SK-N-SH treated with all-trans-retinoic acid at 6 μM for 48 hours (cell line): ENCODE measurements at regions not wholly inside any gene's neighbourhood (a gene's known extent, or its start where the extent isn't known, plus 50 kb on each side); places are given as distances from the start of the nearest gene placed in this dataset.

Experiments used
- ATAC-seq: fragments of 200-7000 bp; cut with Tn5 transposase; 3 replicates; pipeline ENCODE4 v1.9.1; 2020; ENCODE audit warnings: mild to moderate bottlenecking, moderate library complexity
- ARNTL ChIP-seq: fragments of 450-650 bp; formaldehyde crosslinking; IDR thresholded peaks from 2 replicates; pipeline ENCODE4 v1.5.0; 2020; ENCODE audit warnings: low read depth, mild to moderate bottlenecking, moderate library complexity, borderline replicate concordance
- BACH2 ChIP-seq: fragments of 250-450 bp; sonication (Bioruptor Pico); IDR thresholded peaks from 2 replicates; pipeline ENCODE4 v1.9.0; 2021; ENCODE audit warnings: mild to moderate bottlenecking, borderline replicate concordance
- CREB5 ChIP-seq: fragments of 250-450 bp; sonication (Bioruptor Pico); IDR thresholded peaks from 2 replicates; pipeline ENCODE4 v1.5.1; 2020; ENCODE audit warnings: low read depth, mild to moderate bottlenecking, moderate library complexity
- CSDC2 ChIP-seq: fragments of 250-450 bp; sonication (Bioruptor Pico); IDR thresholded peaks from 2 replicates; pipeline ENCODE4 v1.5.0; 2020; ENCODE audit warnings: mild to moderate bottlenecking, moderate library complexity
- CSRNP3 ChIP-seq: fragments of 250-450 bp; sonication (Bioruptor Pico); IDR thresholded peaks from 2 replicates; pipeline ENCODE4 v1.5.1; 2021; ENCODE audit warnings: mild to moderate bottlenecking, moderate library complexity
- ESRRG ChIP-seq: fragments of 250-450 bp; sonication (Bioruptor Pico); IDR thresholded peaks from 2 replicates; pipeline ENCODE4 v1.6.1; 2021; ENCODE audit warnings: mild to moderate bottlenecking
- GLIS3 ChIP-seq: fragments of 250-450 bp; sonication (Bioruptor Pico); IDR thresholded peaks from 2 replicates; pipeline ENCODE4 v1.5.0; 2020; ENCODE audit warnings: mild to moderate bottlenecking, moderate library complexity
- ISL1 ChIP-seq: fragments of 250-450 bp; sonication (Bioruptor Pico); IDR thresholded peaks from 2 replicates; pipeline ENCODE4 v2.1.2; 2022; ENCODE audit warnings: mild to moderate bottlenecking, moderate library complexity
- OSR1 ChIP-seq: fragments of 250-450 bp; sonication (Bioruptor Pico); IDR thresholded peaks from 2 replicates; pipeline ENCODE4 v1.8.0; 2022; ENCODE audit warnings: moderate library complexity, mild to moderate bottlenecking, inconsistent platforms
- PATZ1 ChIP-seq: fragments of 250-450 bp; sonication (Bioruptor Pico); IDR thresholded peaks from 2 replicates; pipeline ENCODE4 v1.8.0; 2020; ENCODE audit warnings: mild to moderate bottlenecking, moderate library complexity, borderline replicate concordance
- POU6F1 ChIP-seq: fragments of 250-450 bp; sonication (Bioruptor Pico); IDR thresholded peaks from 2 replicates; pipeline ENCODE4 v1.8.0; 2021; ENCODE audit warnings: low read depth, mild to moderate bottlenecking, moderate library complexity, borderline replicate concordance
- PPARA ChIP-seq: fragments of 250-450 bp; sonication (Bioruptor Pico); IDR thresholded peaks from 2 replicates; pipeline ENCODE4 v1.5.0; 2020; ENCODE audit warnings: mild to moderate bottlenecking, borderline replicate concordance
- RARB ChIP-seq: fragments of 250-450 bp; sonication (Bioruptor Pico); IDR thresholded peaks from 2 replicates; pipeline ENCODE4 v1.8.0; 2021; ENCODE audit warnings: mild to moderate bottlenecking, moderate library complexity
- SNAI2 ChIP-seq: fragments of 250-450 bp; sonication (Bioruptor Pico); IDR thresholded peaks from 2 replicates; pipeline ENCODE4 v1.5.0; 2020; ENCODE audit warnings: mild to moderate bottlenecking, moderate library complexity
- TCF4 ChIP-seq: fragments of 250-450 bp; sonication (Bioruptor Pico); IDR thresholded peaks from 2 replicates; pipeline ENCODE4 v1.8.0; 2021; ENCODE audit warnings: mild to moderate bottlenecking, moderate library complexity, borderline replicate concordance
- TOX ChIP-seq: fragments of 250-450 bp; sonication (Bioruptor Pico); IDR thresholded peaks from 2 replicates; pipeline ENCODE4 v1.8.0; 2021; ENCODE audit warnings: mild to moderate bottlenecking, moderate library complexity, borderline replicate concordance
- TSHZ2 ChIP-seq: fragments of 250-450 bp; sonication (Bioruptor Pico); IDR thresholded peaks from 2 replicates; pipeline ENCODE4 v1.5.0; 2020; ENCODE audit warnings: mild to moderate bottlenecking, moderate library complexity
- ZC3H10 ChIP-seq: fragments of 250-450 bp; sonication (Bioruptor Pico); IDR thresholded peaks from 2 replicates; pipeline ENCODE4 v1.5.1; 2021; ENCODE audit warnings: mild to moderate bottlenecking, moderate library complexity
- ZFP3 ChIP-seq: fragments of 250-450 bp; sonication (Bioruptor Pico); IDR thresholded peaks from 2 replicates; pipeline ENCODE4 v1.5.0; 2020; ENCODE audit warnings: mild to moderate bottlenecking, moderate library complexity
- ZFP30 ChIP-seq: fragments of 450-650 bp; formaldehyde crosslinking; IDR thresholded peaks from 2 replicates; pipeline ENCODE4 v1.5.0; 2022; ENCODE audit warnings: mild to moderate bottlenecking, moderate library complexity
- ZNF565 ChIP-seq: fragments of 450-650 bp; formaldehyde crosslinking; conservative IDR thresholded peaks from 2 replicates; pipeline ENCODE4 v1.5.0; 2020; ENCODE audit warnings: low read depth, mild to moderate bottlenecking, moderate library complexity
- ZNF70 ChIP-seq: fragments of 450-650 bp; formaldehyde crosslinking; IDR thresholded peaks from 2 replicates; pipeline ENCODE4 v1.5.0; 2020; ENCODE audit warnings: mild to moderate bottlenecking, moderate library complexity
- ZNF8 ChIP-seq: fragments of 450-650 bp; formaldehyde crosslinking; IDR thresholded peaks from 2 replicates; pipeline ENCODE4 v1.5.0; 2020; ENCODE audit warnings: mild to moderate bottlenecking, moderate library complexity

- no peak for ATAC-seq
Measured at GRCh38 chr21:19328954-19329353, 925.4 kb upstream of the TMPRSS15 start.

GRCh38 chr21:19340303-19340702 is 936.7 kb upstream of the TMPRSS15 start:
- ATAC-seq = no peak
- TF ChIP-seq ZNF565 (CRISPR knock-in tag) = no peak
- TF ChIP-seq BACH2 (CRISPR knock-in tag) = no peak
- TF ChIP-seq TSHZ2 (CRISPR knock-in tag) = no peak
- no peak for TF ChIP-seq CSDC2 (CRISPR knock-in tag)
- no peak for TF ChIP-seq ISL1 (CRISPR knock-in tag)
- no peak for TF ChIP-seq ZFP3 (CRISPR knock-in tag)
- TF ChIP-seq ZNF70 (CRISPR knock-in tag) = no peak
- TF ChIP-seq CSRNP3 (CRISPR knock-in tag) = no peak
- TF ChIP-seq TOX (CRISPR knock-in tag) = no peak
- no peak for TF ChIP-seq PPARA (CRISPR knock-in tag)
- no peak for TF ChIP-seq GLIS3
- TF ChIP-seq OSR1 (CRISPR knock-in tag) = no peak
- no peak for TF ChIP-seq ZC3H10 (CRISPR knock-in tag)
- TF ChIP-seq PATZ1 (CRISPR knock-in tag) = no peak
- no peak for TF ChIP-seq RARB (CRISPR knock-in tag)
- no peak for TF ChIP-seq ARNTL (CRISPR knock-in tag)
- no peak for TF ChIP-seq ESRRG (CRISPR knock-in tag)
- no peak for TF ChIP-seq ZNF8
- TF ChIP-seq, all 23 proteins: peak for 0

More at GRCh38 chr21:19328954-19329353, 925.4 kb upstream of the TMPRSS15 start:
- TF ChIP-seq ZFP3 (CRISPR knock-in tag) (no peak), SNAI2 (no peak), TOX (CRISPR knock-in tag) (no peak), ZNF8 (no peak), ISL1 (CRISPR knock-in tag) (no peak), TCF4 (CRISPR knock-in tag) (no peak), ZC3H10 (CRISPR knock-in tag) (no peak)

- TF ChIP-seq ARNTL (CRISPR knock-in tag) (no peak), TSHZ2 (CRISPR knock-in tag) (no peak), CSDC2 (CRISPR knock-in tag) (no peak), CREB5 (CRISPR knock-in tag) (no peak), ZNF8 (no peak), ZFP30 (CRISPR knock-in tag) (no peak), ZNF565 (CRISPR knock-in tag) (no peak), TCF4 (CRISPR knock-in tag) (no peak), ISL1 (CRISPR knock-in tag) (no peak), PATZ1 (CRISPR knock-in tag) (no peak), RARB (CRISPR knock-in tag) (no peak), POU6F1 (no peak), ZFP3 (CRISPR knock-in tag) (no peak)
- ATAC-seq = no peak
Measured at GRCh38 chr21:19340954-19341353, 937.4 kb upstream of the TMPRSS15 start.
